NCI-H2029 treated with DMSO at 0.1 percent for 48 hours (cell line): ENCODE measurements at regions not wholly inside any gene's neighbourhood (a gene's known extent, or its start where the extent isn't known, plus 50 kb on each side); places are given as distances from the start of the nearest gene placed in this dataset.
"Not testable (repeated sequence)": the region's sequence is repeated elsewhere in the genome, so short reads cannot be mapped to it uniquely, and the experiment has no call there.

ENCODE experiments used
- DNase-seq: peaks from one replicate; lab custom pipeline; 2025; lab: John Stamatoyannopoulos, UW

- no peak for DNase-seq
These were observed 177.4 kb upstream of the IL15 start for GRCh38 chr4:141459020-141459419.

- no peak for DNase-seq
These were observed 174.0 kb upstream of the IL15 start for GRCh38 chr4:141462361-141462760.

- DNase-seq = no peak
These were observed 172.7 kb upstream of the IL15 start for GRCh38 chr4:141463678-141464077.

- peak; percentile 24 for DNase-seq
These were observed 172.0 kb upstream of the IL15 start for GRCh38 chr4:141464366-141464765.

GRCh38 chr4:141465171-141465570, 171.2 kb upstream of the IL15 start:
- DNase-seq = no peak

GRCh38 chr4:141467225-141467624, 169.2 kb upstream of the IL15 start:
- no peak for DNase-seq

- DNase-seq = no peak
These were observed 167.0 kb upstream of the IL15 start for GRCh38 chr4:141469392-141469791.

GRCh38 chr4:141473026-141473540, 163.3 kb upstream of the IL15 start:
- DNase-seq = no peak

- no peak for DNase-seq
These were observed 162.4 kb upstream of the IL15 start for GRCh38 chr4:141473952-141474351.

GRCh38 chr4:141480950-141481349, 155.4 kb upstream of the IL15 start:
- DNase-seq = no peak

- not testable (repeated sequence) for DNase-seq
These were observed 152.1 kb upstream of the IL15 start for GRCh38 chr4:141484298-141484697.

GRCh38 chr4:141486375-141486997, 149.9 kb upstream of the IL15 start:
- DNase-seq = no peak

GRCh38 chr4:141497627-141498026, 138.8 kb upstream of the IL15 start:
- DNase-seq = no peak

- no peak for DNase-seq
These were observed 137.0 kb upstream of the IL15 start for GRCh38 chr4:141499261-141499853.

- DNase-seq = no peak
These were observed 135.0 kb upstream of the IL15 start for GRCh38 chr4:141501395-141501794.

GRCh38 chr4:141501931-141502330, 134.5 kb upstream of the IL15 start:
- no peak for DNase-seq

GRCh38 chr4:141502755-141503154, 133.6 kb upstream of the IL15 start:
- DNase-seq = no peak

GRCh38 chr4:141503260-141503659, 133.1 kb upstream of the IL15 start:
- no peak for DNase-seq

GRCh38 chr4:141511055-141511454, 125.3 kb upstream of the IL15 start:
- no peak for DNase-seq

- DNase-seq = no peak
These were observed 122.5 kb upstream of the IL15 start for GRCh38 chr4:141513866-141514265.

GRCh38 chr4:141518222-141518621, 118.2 kb upstream of the IL15 start:
- no peak for DNase-seq

GRCh38 chr4:141524116-141524515, 112.3 kb upstream of the IL15 start:
- no peak for DNase-seq

GRCh38 chr4:141524841-141525240, 111.5 kb upstream of the IL15 start:
- DNase-seq = no peak

GRCh38 chr4:141530627-141531026, 105.8 kb upstream of the IL15 start:
- no peak for DNase-seq
